Uterus (tissue), 2 donors: ENCODE measurements at regions not wholly inside any gene's neighbourhood (a gene's known extent, or its start where the extent isn't known, plus 50 kb on each side); places are given as distances from the start of the nearest gene placed in this dataset.

Experiments used
- POLR2A ChIP-seq, 2 donors: fragments of 450-650 bp; IDR thresholded peaks; one replicate each; pipeline ENCODE4 v1.6.1; 2016; ENCODE audit warnings: antibody characterized with exemption in 2 of 2, mild to moderate bottlenecking in 1 of 2, moderate library complexity in 1 of 2
- TF ChIP-seq, protein P1 (sequence below), 4 experiments: fragments of 200-600 bp in 2 of 4; fragments of 450-650 bp in 2 of 4; sonication (generic) in 2 of 4; IDR thresholded peaks; one replicate each; pipeline ENCODE4 v1.5.1; 2016 to 2019; ENCODE audit warnings: antibody characterized with exemption in 4 of 4, mild to moderate bottlenecking in 2 of 4, moderate library complexity in 1 of 4

GRCh38 chr13:34210341-34210740 is 392.4 kb downstream of the RFC3 start:
- TF ChIP-seq, protein P1, sequence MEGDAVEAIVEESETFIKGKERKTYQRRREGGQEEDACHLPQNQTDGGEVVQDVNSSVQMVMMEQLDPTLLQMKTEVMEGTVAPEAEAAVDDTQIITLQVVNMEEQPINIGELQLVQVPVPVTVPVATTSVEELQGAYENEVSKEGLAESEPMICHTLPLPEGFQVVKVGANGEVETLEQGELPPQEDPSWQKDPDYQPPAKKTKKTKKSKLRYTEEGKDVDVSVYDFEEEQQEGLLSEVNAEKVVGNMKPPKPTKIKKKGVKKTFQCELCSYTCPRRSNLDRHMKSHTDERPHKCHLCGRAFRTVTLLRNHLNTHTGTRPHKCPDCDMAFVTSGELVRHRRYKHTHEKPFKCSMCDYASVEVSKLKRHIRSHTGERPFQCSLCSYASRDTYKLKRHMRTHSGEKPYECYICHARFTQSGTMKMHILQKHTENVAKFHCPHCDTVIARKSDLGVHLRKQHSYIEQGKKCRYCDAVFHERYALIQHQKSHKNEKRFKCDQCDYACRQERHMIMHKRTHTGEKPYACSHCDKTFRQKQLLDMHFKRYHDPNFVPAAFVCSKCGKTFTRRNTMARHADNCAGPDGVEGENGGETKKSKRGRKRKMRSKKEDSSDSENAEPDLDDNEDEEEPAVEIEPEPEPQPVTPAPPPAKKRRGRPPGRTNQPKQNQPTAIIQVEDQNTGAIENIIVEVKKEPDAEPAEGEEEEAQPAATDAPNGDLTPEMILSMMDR (IDR thresholded peaks at IDR 0.05) = no peak
- no peak for TF ChIP-seq POLR2A (IDR thresholded peaks at IDR 0.05)
